ENCODE measurements at regions not wholly inside any gene's neighbourhood (a gene's known extent, or its start where the extent isn't known, plus 50 kb on each side); places are given as distances from the start of the nearest gene placed in this dataset.
"Not testable (repeated sequence)": the region's sequence is repeated elsewhere in the genome, so short reads cannot be mapped to it uniquely, and the experiment has no call there.

DNA sequence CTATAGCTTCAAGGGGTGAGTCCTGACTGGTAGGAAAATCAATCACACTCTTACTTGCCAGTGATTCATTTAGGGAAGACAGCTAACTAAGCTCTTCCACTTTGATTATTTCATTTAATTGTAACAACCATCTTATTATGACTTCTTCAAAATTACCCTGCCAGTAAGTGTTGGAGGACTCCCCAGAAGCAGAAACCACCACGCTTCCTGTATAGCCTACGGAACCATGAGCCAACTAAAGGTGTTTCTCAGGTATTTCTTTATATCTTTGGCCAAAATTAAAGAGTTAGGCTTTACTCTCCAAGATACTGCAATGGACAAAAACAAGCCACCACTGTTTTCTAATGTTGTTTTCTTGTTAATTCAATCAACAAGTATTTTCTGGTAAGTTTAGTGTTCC lies 61.0 kb downstream of the FOXD4L5 start:
- H3K36me3 Mint-ChIP-seq (ENCODE audit: low read depth); H3K4me3 Mint-ChIP-seq; H3K9me3 Mint-ChIP-seq; H3K27me3 Mint-ChIP-seq; H3K4me1 Mint-ChIP-seq; H3K27ac Mint-ChIP-seq; ATAC-seq: not testable (repeated sequence)
- DNase-seq: peak; percentile 7

DNA sequence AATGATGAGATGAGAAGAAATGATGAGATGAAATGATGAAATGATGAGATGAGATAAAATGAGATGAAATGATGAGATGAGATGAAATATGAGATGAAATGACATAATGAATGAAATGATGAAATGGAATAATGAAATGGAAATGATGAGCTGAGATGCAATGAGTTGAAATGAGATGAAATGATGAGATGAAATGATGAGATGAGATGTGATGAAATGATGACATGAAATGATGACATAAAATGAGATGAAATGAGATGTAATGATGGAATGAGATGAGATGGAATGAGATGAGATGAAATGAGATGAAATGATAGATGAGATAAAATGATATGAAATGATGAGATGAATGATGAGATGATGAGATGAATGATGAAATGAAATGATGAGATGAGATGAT lies 76.2 kb downstream of the FOXD4L5 start:
- H3K36me3 Mint-ChIP-seq (ENCODE audit: low read depth); H3K4me1 Mint-ChIP-seq; ATAC-seq; H3K4me3 Mint-ChIP-seq; DNase-seq: not testable (repeated sequence)
- Mint-ChIP-seq H3K27ac (peak overlapping the region; percentile 69), H3K27me3 (peaks cover 11% of the 10 kb centered on the region), H3K9me3 (peaks cover 21% of the 10 kb centered on the region)

DNA sequence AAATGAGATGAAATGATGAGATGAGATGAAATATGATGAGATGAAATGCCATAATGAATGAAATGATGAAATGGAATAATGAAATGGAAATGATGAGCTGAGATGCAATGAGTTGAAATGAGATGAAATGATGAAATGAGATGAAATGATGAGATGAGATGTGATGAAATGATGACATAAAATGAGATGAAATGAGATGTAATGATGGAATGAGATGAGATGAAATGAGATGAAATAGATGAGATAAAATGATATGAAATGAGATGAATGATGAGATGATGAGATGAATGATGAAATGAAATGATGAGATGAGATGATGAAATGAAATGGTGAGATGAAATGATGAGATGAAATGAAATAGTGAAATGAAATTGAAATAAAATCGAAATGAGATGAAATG lies 77.7 kb downstream of the FOXD4L5 start:
- not testable (repeated sequence) for H3K4me3 Mint-ChIP-seq; H3K36me3 Mint-ChIP-seq (ENCODE audit: low read depth); H3K4me1 Mint-ChIP-seq; DNase-seq; ATAC-seq
- Mint-ChIP-seq H3K9me3 (peaks cover 21% of the 10 kb centered on the region), H3K27me3 (peaks cover 11% of the 10 kb centered on the region), H3K27ac (peak overlapping the region; percentile 64)

DNA sequence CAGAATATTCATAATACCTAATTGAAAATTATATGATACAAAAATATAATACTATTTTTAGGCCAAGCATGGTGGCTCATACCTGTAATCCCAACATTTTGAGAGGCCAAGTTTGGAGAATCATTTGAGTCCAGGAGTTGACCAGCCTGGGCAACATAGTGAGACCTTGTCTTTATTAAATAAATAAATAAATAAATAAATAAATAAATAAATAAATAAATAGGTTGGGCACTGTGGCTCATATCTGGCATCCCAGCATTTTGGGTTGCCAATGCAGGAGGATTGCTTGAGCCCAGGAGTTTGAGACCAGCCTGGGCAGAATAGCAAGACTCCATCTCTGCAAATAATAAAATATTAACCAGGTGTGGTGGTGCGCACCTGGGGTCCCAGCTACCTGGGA lies 79.2 kb downstream of the FOXD4L5 start:
- not testable (repeated sequence) for H3K4me3 Mint-ChIP-seq; H3K4me1 Mint-ChIP-seq; H3K36me3 Mint-ChIP-seq (ENCODE audit: low read depth); ATAC-seq; H3K27ac Mint-ChIP-seq; DNase-seq
- Mint-ChIP-seq H3K27me3 (peaks cover 11% of the 10 kb centered on the region), H3K9me3 (peaks cover 21% of the 10 kb centered on the region)

DNA sequence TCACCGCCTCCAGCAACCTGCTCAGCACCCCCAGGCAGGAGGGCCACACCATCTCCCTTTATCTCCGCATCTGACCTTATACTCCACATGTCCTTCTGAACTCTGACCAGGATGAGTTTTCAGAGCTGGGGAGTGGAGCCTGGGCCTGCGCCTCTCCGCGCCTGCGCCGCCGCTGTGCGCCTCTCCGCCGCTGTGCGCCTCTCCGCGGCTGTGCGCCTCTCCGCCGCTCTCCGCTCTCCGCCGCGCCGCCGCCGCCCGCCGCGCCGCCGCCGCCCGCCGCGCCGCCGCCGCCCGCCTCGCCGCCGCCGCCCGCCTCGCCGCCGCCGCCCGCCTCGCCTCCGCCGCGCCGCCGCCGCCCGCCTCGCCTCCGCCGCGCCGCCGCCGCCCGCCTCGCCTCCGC lies 89.2 kb downstream of the FOXD4L5 start:
- DNase-seq; H3K4me3 Mint-ChIP-seq; ATAC-seq; H3K27me3 Mint-ChIP-seq; H3K36me3 Mint-ChIP-seq (ENCODE audit: low read depth); H3K27ac Mint-ChIP-seq; H3K4me1 Mint-ChIP-seq; H3K9me3 Mint-ChIP-seq: not testable (repeated sequence)

DNA sequence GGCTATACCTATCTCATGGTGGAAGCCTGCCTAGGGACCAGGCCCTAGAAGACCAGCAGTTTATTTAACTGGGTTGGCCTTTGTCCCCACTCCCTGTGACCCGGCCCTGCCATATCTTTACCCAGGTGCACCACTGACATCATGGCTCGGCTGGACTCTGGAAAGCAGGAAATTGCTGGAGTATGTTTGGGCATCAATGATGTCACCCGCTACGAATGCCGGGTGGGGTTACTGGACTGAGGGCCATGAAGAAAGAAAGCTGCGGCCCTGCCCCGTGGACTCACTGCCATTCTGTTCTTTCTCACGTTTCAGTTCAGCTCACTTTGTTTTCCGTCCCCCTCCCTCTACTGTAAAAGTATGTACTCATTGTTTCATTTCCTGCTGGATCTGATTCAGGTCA lies 129.1 kb downstream of the FOXD4L5 start:
- not testable (repeated sequence) for DNase-seq; H3K4me1 Mint-ChIP-seq; H3K27ac Mint-ChIP-seq; H3K4me3 Mint-ChIP-seq; ATAC-seq; H3K9me3 Mint-ChIP-seq; H3K27me3 Mint-ChIP-seq; H3K36me3 Mint-ChIP-seq (ENCODE audit: low read depth)
